Mesothelial cell of epicardium (in vitro differentiated cells): ENCODE measurements at regions not wholly inside any gene's neighbourhood (a gene's known extent, or its start where the extent isn't known, plus 50 kb on each side); places are given as distances from the start of the nearest gene placed in this dataset.

Experiments
- DNase-seq, 2 experiments: peaks; one replicate each; pipeline ENCODE4 v3.0.0; 2021; ENCODE audit warnings: low spot score in 2 of 2; ENCODE audit not compliant: unreplicated experiment in 2 of 2
- H3K27ac Mint-ChIP-seq: 2 replicates; pipeline ENCODE4 v1.8.0; 2021; ENCODE audit warnings: mixed read lengths
- H3K27me3 Mint-ChIP-seq: 2 replicates; pipeline ENCODE4 v1.8.0; 2021; ENCODE audit warnings: low read depth, mixed read lengths
- H3K36me3 Mint-ChIP-seq: 2 replicates; pipeline ENCODE4 v1.8.0; 2021; ENCODE audit warnings: mixed read lengths
- H3K4me1 Mint-ChIP-seq: 2 replicates; pipeline ENCODE4 v1.8.0; 2021; ENCODE audit warnings: mixed read lengths
- H3K4me3 Mint-ChIP-seq: 2 replicates; pipeline ENCODE4 v1.8.0; 2021; ENCODE audit warnings: mild to moderate bottlenecking, moderate library complexity, mixed read lengths
- H3K9me3 Mint-ChIP-seq: 2 replicates; pipeline ENCODE4 v1.8.0; 2021; ENCODE audit warnings: mixed read lengths
- TF ChIP-seq, protein P1 (sequence below): fragments of 200-600 bp; sonication (generic); IDR thresholded peaks from one replicate; pipeline ENCODE4 v1.5.0; 2021; ENCODE audit warnings: antibody characterized with exemption; ENCODE audit not compliant: unreplicated experiment

GRCh38 chr5:143918961-143919360 lies 107.0 kb downstream of the HMHB1 start:
- no peak overlapping the region for H3K4me3 Mint-ChIP-seq
- no peaks in the 10 kb centered on the region for H3K27me3 Mint-ChIP-seq
- no peak for DNase-seq
- peaks cover 24% of the 10 kb centered on the region for H3K4me1 Mint-ChIP-seq
- TF ChIP-seq, protein P1, sequence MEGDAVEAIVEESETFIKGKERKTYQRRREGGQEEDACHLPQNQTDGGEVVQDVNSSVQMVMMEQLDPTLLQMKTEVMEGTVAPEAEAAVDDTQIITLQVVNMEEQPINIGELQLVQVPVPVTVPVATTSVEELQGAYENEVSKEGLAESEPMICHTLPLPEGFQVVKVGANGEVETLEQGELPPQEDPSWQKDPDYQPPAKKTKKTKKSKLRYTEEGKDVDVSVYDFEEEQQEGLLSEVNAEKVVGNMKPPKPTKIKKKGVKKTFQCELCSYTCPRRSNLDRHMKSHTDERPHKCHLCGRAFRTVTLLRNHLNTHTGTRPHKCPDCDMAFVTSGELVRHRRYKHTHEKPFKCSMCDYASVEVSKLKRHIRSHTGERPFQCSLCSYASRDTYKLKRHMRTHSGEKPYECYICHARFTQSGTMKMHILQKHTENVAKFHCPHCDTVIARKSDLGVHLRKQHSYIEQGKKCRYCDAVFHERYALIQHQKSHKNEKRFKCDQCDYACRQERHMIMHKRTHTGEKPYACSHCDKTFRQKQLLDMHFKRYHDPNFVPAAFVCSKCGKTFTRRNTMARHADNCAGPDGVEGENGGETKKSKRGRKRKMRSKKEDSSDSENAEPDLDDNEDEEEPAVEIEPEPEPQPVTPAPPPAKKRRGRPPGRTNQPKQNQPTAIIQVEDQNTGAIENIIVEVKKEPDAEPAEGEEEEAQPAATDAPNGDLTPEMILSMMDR, result no peak
- no peaks in the 10 kb centered on the region for H3K36me3 Mint-ChIP-seq
- H3K27ac Mint-ChIP-seq, result no peak overlapping the region
- no peaks in the 10 kb centered on the region for H3K9me3 Mint-ChIP-seq

DNA sequence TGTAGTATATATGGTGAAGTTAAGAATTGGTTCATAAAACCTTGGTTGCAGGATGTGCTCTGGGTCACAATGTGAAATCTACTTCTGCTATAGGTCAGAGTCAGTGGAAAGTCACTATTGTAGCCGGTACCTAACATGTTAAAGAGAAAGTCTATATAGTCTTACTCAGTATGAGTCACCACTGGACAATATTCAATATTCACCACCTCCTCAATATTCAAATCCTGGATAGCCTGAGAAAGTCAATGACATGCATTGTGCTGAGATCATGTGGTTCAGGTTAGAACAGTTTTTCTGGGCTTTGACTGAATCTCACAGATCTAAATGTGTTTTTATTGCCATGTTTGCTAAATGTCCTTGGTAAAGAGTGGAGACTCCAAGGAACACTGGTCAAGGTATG lies 108.8 kb downstream of the HMHB1 start:
- H3K4me1 Mint-ChIP-seq, result peaks cover 7% of the 10 kb centered on the region
- no peaks in the 10 kb centered on the region for H3K27me3 Mint-ChIP-seq
- H3K9me3 Mint-ChIP-seq, result no peaks in the 10 kb centered on the region
- no peak overlapping the region for H3K27ac Mint-ChIP-seq
- TF ChIP-seq, protein P1, result no peak
- DNase-seq, result no peak
- H3K4me3 Mint-ChIP-seq, result no peak overlapping the region
- no peaks in the 10 kb centered on the region for H3K36me3 Mint-ChIP-seq

DNA sequence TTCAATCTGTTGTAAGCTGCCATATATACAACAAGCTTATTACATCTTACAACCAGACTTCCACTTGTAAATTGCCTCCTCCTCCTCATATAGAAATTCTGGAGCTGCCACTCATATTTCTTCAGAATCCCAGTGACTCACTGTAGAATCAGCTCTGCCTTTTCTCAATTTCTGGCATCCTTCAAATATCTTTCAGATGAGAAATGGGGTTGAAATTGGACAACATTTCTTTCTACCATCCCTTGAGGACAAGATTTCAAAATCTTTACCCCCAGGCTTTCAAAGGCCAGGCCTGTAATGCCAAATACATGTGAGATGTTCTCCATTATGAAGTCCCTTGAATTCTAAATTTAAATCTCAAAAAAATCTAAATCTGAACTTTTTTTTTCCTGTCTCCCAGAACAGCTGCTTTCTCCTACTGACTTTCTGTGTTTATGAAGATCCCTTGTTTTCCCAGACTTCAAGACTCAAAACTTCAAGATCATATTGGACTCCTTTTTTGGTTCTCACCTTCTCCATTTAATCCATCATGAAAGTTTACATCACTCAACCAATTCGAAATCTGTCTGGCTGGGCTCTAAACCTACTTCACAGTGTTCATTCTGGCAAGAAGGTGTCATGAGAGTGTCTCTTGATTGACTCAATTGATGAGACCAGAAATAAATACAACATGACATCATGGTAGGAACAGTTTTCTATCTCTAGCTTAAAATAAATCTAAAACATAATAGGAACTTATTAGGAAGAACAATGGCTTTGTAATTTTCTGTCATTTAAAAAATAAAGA lies 109.8 kb downstream of the HMHB1 start:
- TF ChIP-seq, protein P1, result no peak
- Mint-ChIP-seq H3K9me3 (no peaks in the 10 kb centered on the region), H3K27ac (peak overlapping the region; percentile 48), H3K4me1 (peaks cover 6% of the 10 kb centered on the region), H3K27me3 (no peaks in the 10 kb centered on the region), H3K4me3 (no peak overlapping the region), H3K36me3 (no peaks in the 10 kb centered on the region)
- no peak for DNase-seq

DNA sequence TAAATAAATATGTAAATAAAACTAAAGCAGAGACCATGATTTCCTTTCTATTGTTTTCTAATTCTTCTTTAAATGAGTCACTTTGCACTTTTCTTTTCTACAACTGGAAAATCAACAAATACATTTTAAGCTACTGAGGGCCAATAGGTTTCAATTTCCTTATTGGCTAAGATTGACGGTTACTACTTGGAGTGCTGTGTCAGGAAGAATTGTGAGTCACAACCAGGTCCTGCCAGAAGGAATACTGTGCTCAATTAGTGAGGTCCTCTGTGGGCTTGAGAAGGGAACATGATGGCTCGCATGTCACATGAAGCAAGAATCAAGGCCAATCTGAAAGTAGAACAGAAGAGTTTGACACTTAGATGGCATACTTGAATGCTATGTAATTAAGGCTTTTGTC lies 110.8 kb downstream of the HMHB1 start:
- TF ChIP-seq, protein P1, result no peak
- H3K4me1 Mint-ChIP-seq, result peaks cover 6% of the 10 kb centered on the region
- no peak overlapping the region for H3K4me3 Mint-ChIP-seq
- no peak for DNase-seq
- peaks cover 2% of the 10 kb centered on the region for H3K9me3 Mint-ChIP-seq
- H3K27ac Mint-ChIP-seq, result no peak overlapping the region
- H3K36me3 Mint-ChIP-seq, result no peaks in the 10 kb centered on the region
- H3K27me3 Mint-ChIP-seq, result no peaks in the 10 kb centered on the region

GRCh38 chr5:143923634-143924266 lies 111.8 kb downstream of the HMHB1 start:
- H3K4me1 Mint-ChIP-seq, result peaks cover 6% of the 10 kb centered on the region
- DNase-seq, result no peak
- H3K27ac Mint-ChIP-seq, result no peak overlapping the region
- no peak overlapping the region for H3K4me3 Mint-ChIP-seq
- no peaks in the 10 kb centered on the region for H3K27me3 Mint-ChIP-seq
- TF ChIP-seq, protein P1, result no peak
- no peaks in the 10 kb centered on the region for H3K36me3 Mint-ChIP-seq
- peaks cover 7% of the 10 kb centered on the region for H3K9me3 Mint-ChIP-seq
